HG02623 (cell line): ENCODE measurements at regions not wholly inside any gene's neighbourhood (a gene's known extent, or its start where the extent isn't known, plus 50 kb on each side); places are given as distances from the start of the nearest gene placed in this dataset.
"Not testable (repeated sequence)": the region's sequence is repeated elsewhere in the genome, so short reads cannot be mapped to it uniquely, and the experiment has no call there.

Experiments
- ATAC-seq: cut with Tn5 transposase; IDR thresholded peaks from one replicate; pipeline ENCODE4 v1.9.1; 2021; ENCODE audit warnings: moderate library complexity; ENCODE audit not compliant: unreplicated experiment

DNA sequence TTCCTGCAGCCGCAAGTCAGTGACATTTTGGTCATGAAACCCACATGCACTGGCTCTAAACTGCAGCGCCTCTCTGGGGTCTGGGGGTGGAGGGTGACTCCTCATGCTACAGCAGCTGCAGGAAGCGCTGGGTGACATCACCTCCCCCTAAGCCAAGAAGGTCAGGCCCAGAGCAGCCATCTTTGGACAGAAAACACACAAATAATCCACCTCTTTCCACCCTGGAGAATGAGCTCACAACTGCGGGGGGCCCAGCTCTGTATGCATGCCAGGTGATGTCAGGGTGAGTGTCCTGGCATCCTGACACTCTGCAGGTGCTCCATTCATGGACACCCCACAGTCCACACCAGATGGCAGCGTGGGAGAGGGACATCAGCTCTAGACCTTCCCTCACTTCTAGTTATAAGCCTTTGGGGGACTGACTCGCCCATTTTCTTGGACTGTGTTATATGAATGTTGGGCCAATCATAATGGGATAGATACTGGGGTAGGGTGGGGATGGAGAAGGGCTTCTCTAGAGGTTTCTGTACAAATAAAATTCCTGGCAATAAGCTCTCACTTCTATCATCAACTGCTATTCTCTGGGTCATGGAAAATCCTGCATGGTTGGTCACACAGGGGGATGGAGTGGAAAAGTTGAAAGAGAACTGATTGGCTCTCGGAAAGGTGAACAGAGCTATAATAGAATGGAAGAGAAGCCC lies 70.7 kb upstream of the THBS1 start:
- no peak for ATAC-seq

DNA sequence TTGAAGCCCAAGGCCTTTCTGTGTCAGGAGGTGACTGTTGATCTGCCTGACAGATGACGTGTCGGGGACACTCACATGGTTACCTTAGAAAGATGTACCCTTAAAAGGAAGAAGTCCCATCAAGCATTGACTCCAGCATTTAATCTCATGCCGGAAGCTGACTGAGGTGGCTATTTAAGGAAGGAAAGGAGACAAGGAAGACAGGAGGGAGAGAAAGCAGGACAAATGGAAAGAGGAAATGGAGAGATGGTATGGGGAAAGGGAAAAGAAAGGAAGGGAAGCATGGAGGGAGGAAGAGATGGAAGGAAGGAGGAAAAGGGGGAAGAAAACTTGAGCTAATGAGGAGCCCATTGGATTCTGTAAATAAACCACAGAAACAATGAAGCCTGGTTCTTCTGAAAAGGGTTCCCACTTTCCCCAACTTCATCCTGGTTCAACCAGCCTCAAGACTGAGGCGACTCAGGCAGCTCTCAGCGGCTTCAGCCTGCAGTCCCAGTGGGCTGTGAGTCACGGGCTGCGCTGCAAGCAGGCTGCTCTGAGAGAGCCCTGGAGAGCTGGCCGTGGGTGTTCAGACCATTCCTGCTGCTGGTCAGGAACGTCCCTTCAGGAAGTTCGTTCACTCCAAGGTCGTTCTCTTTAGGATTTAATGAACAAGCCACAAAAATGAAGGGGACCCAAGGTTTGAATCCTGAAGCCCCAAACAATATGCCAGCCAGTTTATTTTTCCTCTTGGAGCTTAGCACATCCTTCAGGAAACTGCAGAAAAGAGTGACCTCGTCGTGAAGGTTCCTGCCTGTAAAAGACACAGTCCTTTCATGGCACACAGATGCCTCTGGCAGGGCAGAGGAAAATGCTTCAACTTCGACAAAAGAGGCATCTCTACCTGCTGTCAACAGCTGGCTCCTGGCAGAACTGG lies 69.6 kb upstream of the THBS1 start:
- ATAC-seq, result no peak

DNA sequence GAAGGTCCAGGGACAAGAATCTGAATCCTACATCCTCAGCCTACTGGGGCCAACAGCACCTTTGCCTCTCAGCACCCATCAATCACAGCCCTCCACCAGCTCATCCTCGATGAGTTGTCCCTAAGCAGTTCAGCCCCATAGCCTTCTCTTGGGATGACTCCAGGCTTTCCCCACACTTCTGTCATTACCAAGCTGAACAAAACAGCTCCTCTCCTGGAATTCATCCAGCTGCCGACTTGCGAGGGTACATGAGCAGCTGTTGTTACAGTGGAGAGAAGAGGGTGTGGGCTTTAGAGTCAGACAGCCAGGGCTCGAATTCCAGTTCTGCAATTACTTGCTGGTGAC lies 69.0 kb upstream of the THBS1 start:
- ATAC-seq, result no peak

DNA sequence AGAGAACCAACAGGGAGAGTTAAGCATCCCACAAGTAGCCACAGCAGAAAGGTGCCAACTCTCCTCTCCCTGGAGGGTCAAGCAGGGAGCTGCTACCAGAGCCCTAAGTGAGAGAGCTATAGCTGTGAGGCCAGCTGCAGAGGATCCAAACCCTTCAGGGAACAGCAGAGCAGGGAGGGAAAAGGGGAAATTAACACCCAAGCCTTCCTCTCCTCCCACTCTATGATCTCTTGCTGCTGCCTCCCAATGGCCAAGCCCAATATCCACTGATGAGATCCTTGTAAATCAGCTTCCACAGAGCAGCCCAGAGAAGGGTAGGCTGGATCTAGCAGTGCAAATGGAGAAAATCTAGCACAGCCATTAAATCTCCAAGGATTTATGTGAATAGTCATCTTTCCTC lies 68.2 kb upstream of the THBS1 start:
- ATAC-seq, result no peak

DNA sequence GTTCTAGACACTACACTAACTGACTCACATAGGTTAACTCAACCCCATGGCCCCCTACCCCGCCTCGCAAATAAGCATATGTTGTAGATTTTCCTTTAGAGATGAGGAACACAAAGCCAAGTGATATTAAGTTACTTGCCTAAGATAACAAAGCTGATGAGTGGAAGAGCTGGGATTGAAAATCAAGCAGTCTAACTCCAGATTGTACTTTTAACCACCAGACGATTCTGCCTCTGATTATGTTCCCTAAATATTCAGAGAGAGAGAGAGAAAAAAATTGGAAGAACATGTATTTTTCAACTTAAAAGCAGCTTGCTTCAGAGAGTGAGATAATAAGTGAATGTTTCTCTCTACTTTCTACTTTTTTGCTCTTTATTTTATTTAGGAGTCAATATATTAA lies 66.9 kb upstream of the THBS1 start:
- ATAC-seq, result no peak

DNA sequence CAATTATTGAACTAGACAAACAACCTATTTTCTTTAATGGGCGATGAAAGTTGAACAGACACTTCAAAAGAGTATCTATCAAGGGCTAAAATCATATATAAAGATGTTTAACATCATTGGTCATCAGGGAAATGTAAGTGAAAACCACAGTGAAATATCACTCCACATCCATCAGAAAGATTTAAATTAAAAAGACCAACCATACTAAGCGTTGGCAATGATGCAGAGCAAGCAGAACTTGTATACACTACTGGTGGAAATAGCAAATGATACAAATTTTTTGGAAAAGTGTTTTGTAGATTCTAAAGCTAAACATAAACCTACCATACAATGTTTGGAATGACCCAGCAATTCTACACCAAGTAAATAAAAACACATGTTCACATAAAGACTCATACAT lies 65.9 kb upstream of the THBS1 start:
- no peak for ATAC-seq

DNA sequence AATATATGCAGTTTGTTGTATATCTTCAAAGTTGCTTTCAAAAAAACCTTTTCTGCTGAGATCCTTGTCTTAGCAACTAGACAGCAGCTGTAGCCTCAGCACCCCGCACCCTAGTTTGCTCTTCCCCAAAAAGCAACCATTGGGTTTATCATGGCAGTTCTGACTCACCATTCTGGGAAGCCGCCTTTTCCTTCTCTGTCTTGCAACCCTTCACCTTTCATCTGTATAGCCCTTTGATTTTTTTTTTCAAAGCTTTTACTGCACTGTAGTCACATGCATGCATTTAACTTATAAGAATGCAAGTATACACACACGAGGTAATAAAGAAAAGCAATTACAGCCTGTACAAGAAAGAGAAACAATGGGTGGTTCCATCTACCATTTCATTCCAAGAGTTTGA lies 65.1 kb upstream of the THBS1 start:
- ATAC-seq, result no peak

DNA sequence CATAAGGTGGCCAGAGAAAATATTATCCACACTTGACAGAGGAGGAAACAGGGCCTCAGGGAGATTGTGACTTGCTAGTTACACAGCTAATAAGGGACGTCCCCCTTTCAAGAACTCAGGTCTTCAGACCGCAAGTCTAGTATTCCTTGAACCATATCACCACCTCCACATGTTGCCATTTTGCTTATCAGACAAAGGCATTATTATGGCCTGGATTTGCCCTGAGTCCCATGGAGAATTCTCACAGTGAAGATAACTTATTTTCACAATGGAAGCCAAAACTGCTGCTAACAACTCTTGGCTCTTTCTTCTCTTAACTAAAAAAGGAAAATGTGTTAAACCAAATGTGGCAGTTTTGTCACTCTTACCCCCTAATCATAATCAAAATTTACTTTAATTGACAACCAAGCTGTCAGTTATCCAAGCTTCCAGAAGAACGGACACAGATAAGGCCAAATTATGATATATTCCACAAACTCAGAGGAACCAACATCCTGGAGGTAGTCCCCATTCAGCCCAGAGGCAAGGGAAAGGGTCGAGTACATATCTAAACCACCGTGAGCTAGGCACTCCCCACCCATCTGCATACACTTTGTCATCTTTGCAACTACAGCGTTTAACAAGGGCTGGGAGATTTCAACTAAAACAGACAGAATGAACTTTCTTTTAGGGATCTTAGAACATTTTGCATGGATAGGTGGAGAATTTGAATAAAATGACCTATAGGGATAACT lies 63.6 kb upstream of the THBS1 start:
- ATAC-seq, result no peak

DNA sequence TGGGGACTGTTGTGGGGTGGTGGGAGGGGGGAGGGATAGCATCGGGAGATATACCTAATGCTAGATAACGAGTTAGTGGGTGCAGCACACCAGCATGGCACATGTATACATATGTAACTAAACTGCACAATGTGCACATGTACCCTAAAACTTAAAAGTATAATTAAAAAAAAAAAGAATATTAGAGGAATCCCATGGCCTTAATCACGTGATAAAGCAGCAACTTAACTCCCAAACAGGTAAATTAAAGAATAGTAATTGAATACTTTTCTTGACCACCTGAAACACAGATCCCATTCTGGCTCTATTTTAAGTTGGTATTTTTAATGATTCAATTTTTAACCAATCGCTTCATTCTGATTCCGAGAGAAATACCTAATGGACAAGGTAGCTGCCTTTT lies 56.9 kb upstream of the THBS1 start:
- ATAC-seq, result not testable (repeated sequence)

DNA sequence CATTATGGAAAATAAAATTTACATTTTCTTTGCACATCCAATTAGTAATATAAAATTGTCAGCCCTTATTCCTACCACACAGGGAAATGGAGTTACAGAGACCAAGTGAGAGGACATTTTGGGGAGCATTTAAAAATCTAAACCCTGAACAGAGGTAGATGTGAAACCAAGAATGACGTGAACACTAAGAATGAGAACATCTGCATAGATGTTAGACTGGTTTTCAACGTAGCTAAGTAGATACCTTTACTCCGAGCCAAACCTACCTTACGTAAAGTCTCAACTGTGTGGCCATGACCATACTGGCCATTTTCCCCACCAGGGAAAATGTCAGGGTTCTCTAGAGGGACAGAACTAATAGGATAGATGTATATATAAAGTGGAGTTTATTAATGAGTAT lies 51.4 kb upstream of the THBS1 start:
- ATAC-seq, result no peak

DNA sequence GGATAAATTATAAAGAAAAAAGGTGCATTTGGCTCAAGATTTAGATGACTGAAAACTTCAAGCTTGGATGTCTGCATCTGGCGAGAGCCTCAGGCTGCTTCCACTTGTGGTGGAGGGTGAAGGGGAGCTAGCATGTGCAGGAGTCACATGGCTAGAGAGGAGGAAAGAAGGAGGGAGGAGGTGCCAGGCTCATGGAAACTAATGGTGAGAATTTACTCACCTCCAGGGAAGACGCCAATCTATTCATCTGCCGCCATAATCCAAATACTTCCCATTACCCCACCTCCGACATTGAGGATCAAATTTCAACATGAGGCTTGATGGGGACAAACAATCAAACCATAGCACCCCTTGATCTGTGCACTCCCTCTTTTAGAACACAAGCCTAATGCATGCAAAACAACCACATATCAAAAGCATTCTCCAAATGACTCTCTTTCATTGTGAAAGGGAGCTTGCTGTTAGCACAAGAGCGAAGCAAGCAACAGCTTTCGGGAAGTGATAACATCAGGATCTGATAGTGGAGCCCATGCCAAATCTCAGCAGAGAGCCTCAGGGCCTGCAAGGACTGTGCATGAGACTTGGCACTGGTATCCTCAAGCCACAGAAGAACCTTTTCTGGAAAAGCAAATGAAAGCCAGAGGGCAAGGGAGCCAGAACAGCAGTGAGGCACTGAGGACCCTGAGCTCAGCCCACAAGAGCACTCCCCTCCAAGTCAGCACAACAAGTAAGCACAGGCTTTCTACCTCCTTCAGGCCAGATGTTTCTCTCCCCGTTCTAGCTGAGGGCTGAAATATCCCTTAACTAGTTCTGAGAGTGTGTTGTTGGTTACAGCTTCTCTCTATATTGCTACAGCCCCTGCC lies 50.2 kb upstream of the THBS1 start:
- no peak for ATAC-seq
